NB4 (cell line): ENCODE measurements at regions not wholly inside any gene's neighbourhood (a gene's known extent, or its start where the extent isn't known, plus 50 kb on each side); places are given as distances from the start of the nearest gene placed in this dataset.

Experiments
- CTCF ChIP-seq: IDR thresholded peaks from one replicate; pipeline ENCODE4 v1.5.1; 2012; ENCODE audit warnings: low read depth, low read length
- MAX ChIP-seq: IDR thresholded peaks from 2 replicates; pipeline ENCODE4 v1.6.1; 2011; ENCODE audit warnings: low read depth, low read length

GRCh38 chr1:168470901-168471431 is 72.8 kb downstream of the XCL2 start:
- no peak for TF ChIP-seq CTCF
- TF ChIP-seq MAX, result no peak
